Raji (cell line): ENCODE measurements at regions not wholly inside any gene's neighbourhood (a gene's known extent, or its start where the extent isn't known, plus 50 kb on each side); places are given as distances from the start of the nearest gene placed in this dataset.

ENCODE experiments used
- POLR2A ChIP-seq: IDR thresholded peaks from 2 replicates; pipeline ENCODE4 v1.6.1; 2011; ENCODE audit warnings: low read depth, low read length, control low read depth; ENCODE audit not compliant: insufficient read depth

- TF ChIP-seq POLR2A: no peak
Measured at GRCh38 chr16:31819386-31819785, 54.2 kb upstream of the ZNF267 start.

GRCh38 chr16:31819948-31820347 is 53.7 kb upstream of the ZNF267 start:
- no peak for TF ChIP-seq POLR2A
